Epithelial cell of esophagus (primary cell): ENCODE measurements at regions not wholly inside any gene's neighbourhood (a gene's known extent, or its start where the extent isn't known, plus 50 kb on each side); places are given as distances from the start of the nearest gene placed in this dataset.
A peak's percentile ranks its signal among the peaks of the same experiment; 100 is the strongest.
"Not testable (repeated sequence)": the region's sequence is repeated elsewhere in the genome, so short reads cannot be mapped to it uniquely, and the experiment has no call there.

Source experiments
- DNase-seq: peaks from one replicate; pipeline ENCODE4 v3.0.0; 2010; ENCODE audit warnings: low read depth
- H3K4me3 ChIP-seq: 2 replicates; pipeline ENCODE4 v1.5.1; 2011; ENCODE audit warnings: mild to moderate bottlenecking, low read length, control low read depth
- CTCF ChIP-seq: IDR thresholded peaks from 2 replicates; pipeline ENCODE4 v1.5.1; 2011; ENCODE audit warnings: low read depth, mild to moderate bottlenecking, low read length, control low read depth, inconsistent platforms; ENCODE audit not compliant: insufficient read depth; ENCODE audit errors: missing control alignments

- no peak for DNase-seq
- TF ChIP-seq CTCF: no peak
- no peak overlapping the region for H3K4me3 ChIP-seq
Measured at GRCh38 chr12:31220061-31220460, 105.9 kb downstream of the SINHCAF start.

GRCh38 chr12:31220633-31221550 lies 105.1 kb downstream of the SINHCAF start:
- H3K4me3 ChIP-seq: no peak overlapping the region
- DNase-seq: peak; percentile 44
- TF ChIP-seq CTCF: no peak

DNA sequence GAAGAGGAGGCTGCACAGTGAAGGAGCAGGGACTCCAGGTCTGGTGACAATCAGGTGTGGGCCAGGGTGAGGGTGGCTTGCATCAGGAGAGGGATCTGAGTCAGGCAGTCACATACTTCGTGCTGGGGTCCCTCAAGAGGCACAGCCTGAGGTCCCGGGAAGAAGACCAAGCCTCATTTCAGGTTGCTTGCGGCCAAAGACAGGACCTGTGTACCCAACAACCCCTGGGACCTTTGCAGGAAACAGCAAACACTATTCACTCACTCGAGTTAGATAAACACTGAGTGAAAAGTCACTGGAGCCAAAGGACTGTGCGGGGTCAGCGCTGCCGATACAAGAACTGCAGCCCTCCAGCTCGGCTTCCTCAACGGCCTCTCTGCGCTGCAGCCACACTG lies 104.4 kb downstream of the SINHCAF start:
- H3K4me3 ChIP-seq: no peak overlapping the region
- DNase-seq: no peak
- TF ChIP-seq CTCF: no peak

DNA sequence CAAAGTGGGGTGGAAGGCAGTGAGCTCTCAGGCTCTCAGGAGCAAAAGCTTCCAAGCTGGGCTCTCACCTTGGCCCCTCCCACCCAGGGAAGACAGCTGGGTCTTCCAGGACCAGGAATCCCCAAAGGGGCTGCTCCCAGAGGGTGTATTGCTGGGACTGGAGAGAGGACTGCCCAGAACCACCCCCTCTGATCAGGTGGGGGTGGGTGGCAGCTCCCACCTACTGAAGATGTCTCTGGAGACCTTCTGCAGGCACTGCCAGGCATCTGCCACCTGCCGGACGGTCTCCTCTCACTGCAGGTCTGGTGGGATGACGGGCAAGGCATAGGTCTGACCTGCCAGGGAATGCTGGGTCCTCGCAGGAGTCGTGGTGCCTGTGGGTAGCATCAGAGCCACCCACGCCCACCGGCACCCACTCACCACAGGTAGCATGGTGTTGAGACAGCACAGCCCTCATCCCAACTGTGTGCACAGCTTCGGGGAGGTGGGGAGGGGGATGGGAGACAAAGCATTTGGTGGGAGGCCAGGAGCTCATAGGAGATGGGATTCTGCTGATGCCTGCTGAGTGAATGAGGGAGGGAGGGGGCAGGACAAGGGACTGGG lies 103.2 kb downstream of the SINHCAF start:
- no peak for DNase-seq
- H3K4me3 ChIP-seq: no peak overlapping the region
- no peak for TF ChIP-seq CTCF

GRCh38 chr12:31223640-31224039 lies 102.3 kb downstream of the SINHCAF start:
- not testable (repeated sequence) for DNase-seq, H3K4me3 ChIP-seq

DNA sequence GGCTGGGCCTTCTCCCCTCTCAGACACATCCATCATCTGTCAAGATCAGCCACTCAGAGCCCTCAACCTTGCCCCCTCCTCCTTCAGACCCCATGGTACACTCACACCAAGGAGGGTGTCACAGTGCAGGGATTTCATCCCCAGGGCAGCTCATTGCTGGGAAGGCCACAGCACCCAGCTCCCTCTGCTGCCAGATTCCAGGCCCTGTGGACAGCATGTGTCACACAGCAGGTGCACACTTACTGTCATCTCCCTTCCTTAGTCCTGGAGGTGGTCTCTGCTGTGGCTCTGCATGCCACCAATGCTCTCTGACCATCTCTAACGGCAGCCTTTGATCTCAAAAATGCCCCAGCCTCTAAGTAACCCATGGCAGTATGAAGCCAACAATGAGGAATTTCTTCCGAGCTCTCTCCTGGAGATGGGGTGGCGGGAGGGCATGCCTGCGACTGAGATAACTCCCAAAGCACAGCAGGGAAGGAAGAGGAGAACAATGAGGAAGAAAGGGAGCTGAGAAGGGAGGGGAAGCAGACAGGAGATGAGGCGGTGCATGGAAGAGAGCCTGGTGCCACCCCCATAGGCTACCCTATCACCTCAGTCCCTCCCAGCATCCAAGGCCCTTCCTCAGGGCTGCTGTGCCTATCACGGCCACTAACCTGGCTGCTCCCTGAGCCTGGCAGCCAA lies 101.0 kb downstream of the SINHCAF start:
- TF ChIP-seq CTCF: no peak
- DNase-seq: no peak
- no peak overlapping the region for H3K4me3 ChIP-seq
